Right lobe of liver (tissue), 6 donors: ENCODE measurements at regions not wholly inside any gene's neighbourhood (a gene's known extent, or its start where the extent isn't known, plus 50 kb on each side); places are given as distances from the start of the nearest gene placed in this dataset.

Experiments
- ATAC-seq, 4 donors: fragments of 200-7000 bp; cut with Tn5 transposase; one replicate each; pipeline ENCODE4 v1.9.1; 2020; ENCODE audit warnings: mild to moderate bottlenecking in 4 of 4, moderate library complexity in 4 of 4
- DNase-seq, 3 donors: peaks; one replicate each; pipeline ENCODE4 v3.0.0-alpha.2; 2020
- H3K27ac ChIP-seq, 3 donors: fragments of 200-600 bp; one replicate each; pipeline ENCODE4 v1.8.0; 2022
- H3K27me3 ChIP-seq, 2 donors: fragments of 200-600 bp; one replicate each; pipeline ENCODE4 v1.8.0; 2022
- H3K36me3 ChIP-seq, 4 donors: fragments of 200-600 bp; sonication (generic) in 1 of 4; one replicate each; pipeline versions ENCODE4 v1.5.1 to v1.8.0; 2017 to 2022; ENCODE audit warnings: control low read depth in 1 of 4
- H3K4me1 ChIP-seq, 4 donors: fragments of 200-600 bp; sonication (generic) in 1 of 4; one replicate each; pipeline versions ENCODE4 v1.5.1 to v1.8.0; 2017 to 2022; ENCODE audit warnings: control low read depth in 1 of 4
- H3K4me3 ChIP-seq, 3 donors: fragments of 200-600 bp; one replicate each; pipeline ENCODE4 v1.8.0; 2022
- H3K9me3 ChIP-seq, 4 donors: fragments of 200-600 bp; sonication (generic) in 1 of 4; one replicate each; pipeline versions ENCODE4 v1.5.1 to v1.8.0; 2017 to 2022; ENCODE audit warnings: control low read depth in 1 of 4
- CTCF ChIP-seq, 4 donors: fragments of 200-600 bp in 3 of 4; fragments of 450-650 bp in 1 of 4; IDR thresholded peaks; one replicate each; pipeline versions ENCODE4 v1.5.1 to v1.8.0; 2016 to 2022; ENCODE audit warnings: antibody characterized with exemption in 4 of 4, mild to moderate bottlenecking in 2 of 4
- POLR2A ChIP-seq: fragments of 450-650 bp; IDR thresholded peaks from one replicate; pipeline ENCODE4 v1.6.1; 2017; ENCODE audit warnings: antibody characterized with exemption, mild to moderate bottlenecking
- WGBS: methylation state at CpG from one replicate; pipeline ENCODE4 v1.1.6; 2018; ENCODE audit warnings: low coverage, low lambda C conversion rate; ENCODE audit not compliant: insufficient coverage; ENCODE audit errors: missing lambda C conversion rate; 5-methylcytosine and 5-hydroxymethylcytosine counted together
- intact Hi-C, 2 donors: fragments of 100-400 bp; cut with DNase I; formaldehyde crosslinking; loops; one replicate each; pipeline versions ENCODE4 v1.11.2 to v1.14.1; 2022
- donor health status: DM: no; HTN: yes; CAD: no.
- donor health status: DM: no; HTN: no; CAD: no.
- donor health status: DM: no; HTN: no; CAD: no.
- donor health status: DM: no; HTN: yes; CAD: no.
- donor health status: DM: no; HTN: yes; CAD: no.

- TF ChIP-seq POLR2A: no peak
- TF ChIP-seq CTCF (IDR thresholded peaks at IDR 0.05): no peak
Observed at GRCh38 chr15:45776772-45777171, 141.9 kb downstream of the SQOR start.

GRCh38 chr15:45777781-45778180 lies 143.0 kb downstream of the SQOR start:
- Histone ChIP-seq H3K27ac (no peak overlapping the region), H3K4me1 (no peaks in the 10 kb centered on the region), H3K9me3 (no peaks in the 10 kb centered on the region), H3K36me3 (no peaks in the 10 kb centered on the region), H3K4me3 (no peak overlapping the region), H3K27me3 (no peaks in the 10 kb centered on the region)
- 65% methylated on average over 3 of the region's 4 CpGs for WGBS
- no peak for TF ChIP-seq CTCF (IDR thresholded peaks at IDR 0.05)
- no peak for TF ChIP-seq POLR2A
- DNase-seq (no peak), ATAC-seq (no peak)
- intact Hi-C loops: no loop called here

More at GRCh38 chr15:45776772-45777171, 141.9 kb downstream of the SQOR start:
- DNase-seq (no peak), ATAC-seq (no peak)
- intact Hi-C loops: no loop called here
- Histone ChIP-seq H3K27ac (no peak overlapping the region), H3K4me1 (no peaks in the 10 kb centered on the region), H3K9me3 (no peaks in the 10 kb centered on the region), H3K27me3 (no peaks in the 10 kb centered on the region), H3K4me3 (no peak overlapping the region), H3K36me3 (no peaks in the 10 kb centered on the region)
- 16% methylated on average over 4 of the region's 4 CpGs for WGBS

- no peak overlapping the region for H3K4me3 ChIP-seq
- intact Hi-C loops: loop anchor here in 1 of 2 donors (10.0 kb wide), 1 partner anchor 76 kb away; no protein-coding TSS in a partner anchor
- ATAC-seq (no peak), DNase-seq (no peak)
- TF ChIP-seq CTCF (IDR thresholded peaks at IDR 0.05) (no peak), POLR2A (no peak)
- no peaks in the 10 kb centered on the region for H3K27me3 ChIP-seq
- no peaks in the 10 kb centered on the region for H3K9me3 ChIP-seq
- no peak overlapping the region for H3K27ac ChIP-seq
- WGBS: 64% methylated on average over 2 of the region's 2 CpGs
- H3K4me1 ChIP-seq: no peaks in the 10 kb centered on the region
- H3K36me3 ChIP-seq: no peaks in the 10 kb centered on the region
Observed at GRCh38 chr15:45780352-45780751, 145.5 kb downstream of the SQOR start.

GRCh38 chr15:45784656-45785055 lies 149.8 kb downstream of the SQOR start:
- Histone ChIP-seq H3K27ac (no peak overlapping the region), H3K4me1 (no peaks in the 10 kb centered on the region), H3K36me3 (no peaks in the 10 kb centered on the region), H3K27me3 (no peaks in the 10 kb centered on the region), H3K4me3 (no peak overlapping the region), H3K9me3 (no peaks in the 10 kb centered on the region)
- intact Hi-C loops: loop anchor here in 1 of 2 donors (10.0 kb wide), 1 partner anchor 80 kb away; no protein-coding TSS in a partner anchor
- ATAC-seq (no peak), DNase-seq (no peak)
- WGBS: 78% methylated on average over 2 of the region's 2 CpGs
- TF ChIP-seq POLR2A (no peak), CTCF (IDR thresholded peaks at IDR 0.05) (no peak)

- Histone ChIP-seq H3K27ac (no peak overlapping the region), H3K9me3 (no peaks in the 10 kb centered on the region), H3K27me3 (no peaks in the 10 kb centered on the region), H3K36me3 (no peaks in the 10 kb centered on the region), H3K4me3 (no peak overlapping the region), H3K4me1 (no peaks in the 10 kb centered on the region)
- DNase-seq: no peak
- no peak for ATAC-seq
- intact Hi-C loops: loop anchor here in 1 of 2 donors (10.0 kb wide), 1 partner anchor 81 kb away; no protein-coding TSS in a partner anchor
- TF ChIP-seq CTCF (IDR thresholded peaks at IDR 0.05): no peak
- 96% methylated on average over 2 of the region's 2 CpGs for WGBS
Observed at GRCh38 chr15:45785897-45786296, 151.1 kb downstream of the SQOR start.
